Erythroblast (primary cell): ENCODE measurements at regions not wholly inside any gene's neighbourhood (a gene's known extent, or its start where the extent isn't known, plus 50 kb on each side); places are given as distances from the start of the nearest gene placed in this dataset.

Source experiments
- GATA1 ChIP-seq: IDR thresholded peaks from 2 replicates; pipeline ENCODE4 v1.6.1; 2011; ENCODE audit warnings: low read depth, mild to moderate bottlenecking, control low read depth, low read length, moderate library complexity
- POLR2A ChIP-seq: IDR thresholded peaks from 2 replicates; pipeline ENCODE4 v1.6.1; 2011; ENCODE audit warnings: mild to moderate bottlenecking, low read length

- TF ChIP-seq POLR2A (no peak), GATA1 (no peak)
Measured at GRCh38 chr6:94045099-94045829, 625.9 kb upstream of the EPHA7 start.
